Osteoblast (primary cell): ENCODE measurements at regions not wholly inside any gene's neighbourhood (a gene's known extent, or its start where the extent isn't known, plus 50 kb on each side); places are given as distances from the start of the nearest gene placed in this dataset.
A peak's percentile ranks its signal among the peaks of the same experiment; 100 is the strongest.

Experiments
- DNase-seq: peaks from one replicate; pipeline ENCODE4 v3.0.0; 2011; ENCODE audit warnings: low spot score, mixed read lengths; ENCODE audit not compliant: insufficient read length; ENCODE audit errors: missing footprints
- H2AFZ ChIP-seq: 2 replicates; pipeline ENCODE4 v1.6.0; 2011; ENCODE audit warnings: mild to moderate bottlenecking, low read length
- H3K27ac ChIP-seq: 2 replicates; pipeline ENCODE4 v1.5.1; 2011; ENCODE audit warnings: mild to moderate bottlenecking, low read depth, low read length, moderate library complexity
- H3K27me3 ChIP-seq: 2 replicates; pipeline ENCODE4 v1.6.0; 2012; ENCODE audit warnings: mild to moderate bottlenecking, control low read depth, inconsistent platforms, low read length, moderate library complexity; ENCODE audit not compliant: insufficient read depth
- H3K36me3 ChIP-seq: 2 replicates; pipeline ENCODE4 v1.5.1; 2011; ENCODE audit warnings: mild to moderate bottlenecking, low read length, control low read depth, moderate library complexity; ENCODE audit not compliant: insufficient read depth
- H3K4me1 ChIP-seq: 2 replicates; pipeline ENCODE4 v1.5.1; 2011; ENCODE audit warnings: mild to moderate bottlenecking, low read length, control low read depth, moderate library complexity; ENCODE audit not compliant: insufficient read depth
- H3K4me2 ChIP-seq: 2 replicates; pipeline ENCODE4 v1.6.0; 2011; ENCODE audit warnings: mild to moderate bottlenecking, low read length; ENCODE audit not compliant: insufficient read depth
- H3K4me3 ChIP-seq: fragments of 200-600 bp; sonication (generic); 3 replicates; pipeline ENCODE4 v1.5.1; 2012; ENCODE audit warnings: mild to moderate bottlenecking, low read length, inconsistent platforms; ENCODE audit not compliant: insufficient read depth
- H3K79me2 ChIP-seq: 2 replicates; pipeline ENCODE4 v1.6.0; 2012; ENCODE audit warnings: mild to moderate bottlenecking, low read length, control low read depth, inconsistent platforms; ENCODE audit not compliant: insufficient read depth
- H3K9me3 ChIP-seq: 2 replicates; pipeline ENCODE4 v1.5.1; 2011; ENCODE audit warnings: low read depth, low read length, control low read depth
- H4K20me1 ChIP-seq: 2 replicates; pipeline ENCODE4 v1.6.0; 2012; ENCODE audit warnings: mild to moderate bottlenecking, low read length, control low read depth; ENCODE audit not compliant: insufficient read depth
- CTCF ChIP-seq: IDR thresholded peaks from 2 replicates; pipeline ENCODE4 v1.5.1; 2011; ENCODE audit warnings: mild to moderate bottlenecking, low read depth, low read length, moderate library complexity; ENCODE audit errors: extremely low read depth

- H3K79me2 ChIP-seq = no peaks in the 10 kb centered on the region
- no peak overlapping the region for H3K27ac ChIP-seq
- H3K4me1 ChIP-seq = no peaks in the 10 kb centered on the region
- no peaks in the 10 kb centered on the region for H3K27me3 ChIP-seq
- H3K4me2 ChIP-seq = no peak overlapping the region
- TF ChIP-seq CTCF = no peak
- H3K9me3 ChIP-seq = no peaks in the 10 kb centered on the region
- no peak for DNase-seq
- no peak overlapping the region for H2AFZ ChIP-seq
- no peaks in the 10 kb centered on the region for H4K20me1 ChIP-seq
- no peak overlapping the region for H3K4me3 ChIP-seq
- no peaks in the 10 kb centered on the region for H3K36me3 ChIP-seq
These were observed 211.0 kb upstream of the ADAMTS16 start for GRCh38 chr5:4929092-4929655.

GRCh38 chr5:4939042-4939781 is 200.9 kb upstream of the ADAMTS16 start:
- H4K20me1 ChIP-seq = no peaks in the 10 kb centered on the region

GRCh38 chr5:4941161-4941560 is 199.0 kb upstream of the ADAMTS16 start:
- Histone ChIP-seq H3K9me3 (no peaks in the 10 kb centered on the region), H3K79me2 (no peaks in the 10 kb centered on the region), H3K4me1 (no peaks in the 10 kb centered on the region), H3K27me3 (peaks cover 2% of the 10 kb centered on the region), H3K36me3 (no peaks in the 10 kb centered on the region), H4K20me1 (no peaks in the 10 kb centered on the region), H3K27ac (no peak overlapping the region), H3K4me3 (no peak overlapping the region), H3K4me2 (no peak overlapping the region), H2AFZ (no peak overlapping the region)
- no peak for DNase-seq
- no peak for TF ChIP-seq CTCF

More at GRCh38 chr5:4939042-4939781, 200.9 kb upstream of the ADAMTS16 start:
- H3K4me3 ChIP-seq = no peak overlapping the region
- no peak overlapping the region for H3K4me2 ChIP-seq
- H3K36me3 ChIP-seq = no peaks in the 10 kb centered on the region
- H3K9me3 ChIP-seq = no peaks in the 10 kb centered on the region
- peaks cover 2% of the 10 kb centered on the region for H3K27me3 ChIP-seq
- H3K79me2 ChIP-seq = no peaks in the 10 kb centered on the region
- no peak overlapping the region for H2AFZ ChIP-seq
- no peak for TF ChIP-seq CTCF
- H3K27ac ChIP-seq = no peak overlapping the region
- no peaks in the 10 kb centered on the region for H3K4me1 ChIP-seq
- DNase-seq = no peak

GRCh38 chr5:4941957-4942830 is 197.9 kb upstream of the ADAMTS16 start:
- no peaks in the 10 kb centered on the region for H3K4me1 ChIP-seq
- H3K27ac ChIP-seq = no peak overlapping the region
- peak overlapping the region; percentile 41 for H2AFZ ChIP-seq
- no peaks in the 10 kb centered on the region for H3K36me3 ChIP-seq
- H4K20me1 ChIP-seq = no peaks in the 10 kb centered on the region
- no peaks in the 10 kb centered on the region for H3K79me2 ChIP-seq
- peaks cover 2% of the 10 kb centered on the region for H3K27me3 ChIP-seq
- peak overlapping the region; percentile 16 for H3K4me3 ChIP-seq
- peak; percentile 70 for TF ChIP-seq CTCF
- no peak overlapping the region for H3K4me2 ChIP-seq
- DNase-seq = peak; percentile 65
- no peaks in the 10 kb centered on the region for H3K9me3 ChIP-seq
